Lung (tissue), 11 donors: ENCODE measurements at regions not wholly inside any gene's neighbourhood (a gene's known extent, or its start where the extent isn't known, plus 50 kb on each side); places are given as distances from the start of the nearest gene placed in this dataset.

ENCODE experiments used
- ATAC-seq: fragments of 200-7000 bp; cut with Tn5 transposase; one replicate; pipeline ENCODE4 v1.9.1; 2020; ENCODE audit warnings: moderate number of reproducible peaks; ENCODE audit not compliant: insufficient read depth, low FRiP score
- DNase-seq, 3 donors: peaks; one replicate each; pipeline ENCODE4 v3.0.0-alpha.2; 2013 to 2017
- H3K27ac ChIP-seq, 2 donors: one replicate each; pipeline ENCODE4 v1.5.1; 2013; ENCODE audit warnings: mild to moderate bottlenecking in 2 of 2, moderate library complexity in 2 of 2, control low read depth in 1 of 2, inconsistent platforms in 1 of 2, low read depth in 1 of 2, low read length in 1 of 2
- H3K27me3 ChIP-seq, 3 donors: one replicate each; pipeline ENCODE4 v1.5.1; 2013; ENCODE audit warnings: low read length in 2 of 3; ENCODE audit not compliant: control insufficient read depth in 3 of 3, insufficient read depth in 3 of 3
- H3K36me3 ChIP-seq, 4 donors: one replicate each; pipeline ENCODE4 v1.5.1; 2013; ENCODE audit warnings: low read length in 4 of 4, mild to moderate bottlenecking in 1 of 4, moderate library complexity in 1 of 4; ENCODE audit not compliant: control insufficient read depth in 4 of 4, insufficient read depth in 4 of 4
- H3K4me1 ChIP-seq, 5 donors: one replicate each; pipeline ENCODE4 v1.5.1; 2013; ENCODE audit warnings: low read length in 5 of 5, mild to moderate bottlenecking in 2 of 5, moderate library complexity in 1 of 5; ENCODE audit not compliant: control insufficient read depth in 5 of 5, insufficient read depth in 5 of 5
- H3K4me3 ChIP-seq: one replicate; pipeline ENCODE4 v1.5.1; 2013; ENCODE audit warnings: mild to moderate bottlenecking, control low read depth, moderate library complexity
- H3K9ac ChIP-seq, 2 donors: one replicate each; pipeline ENCODE4 v1.5.1; 2013; ENCODE audit warnings: low read length in 2 of 2, control low read depth in 1 of 2; ENCODE audit not compliant: insufficient read depth in 1 of 2
- H3K9me3 ChIP-seq, 4 donors: one replicate each; pipeline ENCODE4 v1.5.1; 2013; ENCODE audit warnings: low read length in 3 of 4, mild to moderate bottlenecking in 1 of 4, moderate library complexity in 1 of 4; ENCODE audit not compliant: control insufficient read depth in 4 of 4, insufficient read depth in 3 of 4
- CTCF ChIP-seq: IDR thresholded peaks from 2 replicates; pipeline ENCODE4 v1.5.1; 2012; ENCODE audit warnings: mild to moderate bottlenecking; ENCODE audit errors: control extremely low read depth, extremely low read depth
- WGBS, 2 donors: extraction: QIAGEN DNeasy Blood & Tissue Kit; methylation state at CpG; one replicate each; pipeline ENCODE4 v1.1.7; 2013; 5-methylcytosine and 5-hydroxymethylcytosine counted together
- donor health status: control.
- donor health status: control.
- donor health status: Bipolar disorder and iron deficiency.
- donor health status: healthy.
- donor health status: DM: yes; HTN: yes; CAD: no.

GRCh38 chr12:61991661-61992060, 268.5 kb upstream of the USP15 start:
- no peak overlapping the region for H3K27ac ChIP-seq
- no peaks in the 10 kb centered on the region for H3K27me3 ChIP-seq
- H3K36me3 ChIP-seq = no peaks in the 10 kb centered on the region
- no peak overlapping the region for H3K9ac ChIP-seq
- H3K9me3 ChIP-seq = no peaks in the 10 kb centered on the region
- H3K4me1 ChIP-seq = no peaks in the 10 kb centered on the region
- ATAC-seq (no peak), DNase-seq (no peak)
- no peak overlapping the region for H3K4me3 ChIP-seq
- WGBS, 2 donors = 13 to 27% methylated on average over 3 of the region's 3 CpGs
- no peak for TF ChIP-seq CTCF

- ATAC-seq (no peak), DNase-seq (peak in 2 of 3 donors; percentile 48 to 57)
- Histone ChIP-seq H3K4me1 (no peaks in the 10 kb centered on the region), H3K36me3 (no peaks in the 10 kb centered on the region), H3K27me3 (no peaks in the 10 kb centered on the region), H3K9ac (no peak overlapping the region), H3K4me3 (no peak overlapping the region), H3K27ac (no peak overlapping the region), H3K9me3 (no peaks in the 10 kb centered on the region)
- TF ChIP-seq CTCF = peak; percentile 50
- WGBS, 2 donors = 47 to 49% methylated on average over 2 of the region's 2 CpGs
Observed at GRCh38 chr12:61993734-61994345, 266.4 kb upstream of the USP15 start.

- TF ChIP-seq CTCF = no peak
- H3K9ac ChIP-seq = no peak overlapping the region
- ATAC-seq = no peak
- no peaks in the 10 kb centered on the region for H3K4me1 ChIP-seq
- H3K9me3 ChIP-seq = no peaks in the 10 kb centered on the region
- no peak overlapping the region for H3K27ac ChIP-seq
- DNase-seq = no peak
- no peaks in the 10 kb centered on the region for H3K27me3 ChIP-seq
- no peaks in the 10 kb centered on the region for H3K36me3 ChIP-seq
- 92 to 97% methylated on average over 1 of the region's 1 CpG for WGBS, 2 donors
- H3K4me3 ChIP-seq = no peak overlapping the region
Observed at GRCh38 chr12:61996717-61997116, 263.5 kb upstream of the USP15 start.

- no peak for ATAC-seq
- Histone ChIP-seq H3K9ac (no peak overlapping the region), H3K27me3 (no peaks in the 10 kb centered on the region), H3K9me3 (no peaks in the 10 kb centered on the region), H3K4me3 (no peak overlapping the region), H3K36me3 (no peaks in the 10 kb centered on the region), H3K4me1 (no peaks in the 10 kb centered on the region), H3K27ac (no peak overlapping the region)
- WGBS, 2 donors = 7 to 19% methylated on average over 2 of the region's 2 CpGs
- TF ChIP-seq CTCF = no peak
- peak in 1 of 3 donors; percentile 38 for DNase-seq
Observed at GRCh38 chr12:61998791-61999190, 261.4 kb upstream of the USP15 start.
